Endodermal cell (in vitro differentiated cells): ENCODE measurements at regions not wholly inside any gene's neighbourhood (a gene's known extent, or its start where the extent isn't known, plus 50 kb on each side); places are given as distances from the start of the nearest gene placed in this dataset.

ENCODE experiments used
- DNase-seq: peaks from one replicate; pipeline ENCODE4 v3.0.0-alpha.2; 2017
- H3K27ac ChIP-seq: 2 replicates; pipeline ENCODE4 v1.5.1; 2013; ENCODE audit warnings: mild to moderate bottlenecking, low read depth, low read length, moderate library complexity
- H3K27me3 ChIP-seq: 2 replicates; pipeline ENCODE4 v1.6.1; 2013; ENCODE audit warnings: mild to moderate bottlenecking, low read length, moderate library complexity; ENCODE audit not compliant: insufficient read depth, control insufficient read depth, poor library complexity, severe bottlenecking
- H3K36me3 ChIP-seq: 2 replicates; pipeline ENCODE4 v1.7.0; 2013; ENCODE audit warnings: mild to moderate bottlenecking, low read length, moderate library complexity; ENCODE audit not compliant: control insufficient read depth, insufficient read depth
- H3K4me1 ChIP-seq: one replicate; pipeline ENCODE4 v1.7.0; 2013; ENCODE audit warnings: low read length; ENCODE audit not compliant: control insufficient read depth, insufficient read depth
- H3K4me3 ChIP-seq: 2 replicates; pipeline ENCODE4 v1.5.1; 2013; ENCODE audit warnings: mild to moderate bottlenecking, low read length, moderate library complexity
- H3K9ac ChIP-seq: 2 replicates; pipeline ENCODE4 v1.6.1; 2013; ENCODE audit warnings: mild to moderate bottlenecking, low read length, moderate library complexity; ENCODE audit not compliant: poor library complexity, severe bottlenecking; ENCODE audit errors: extremely low read depth
- H3K9me3 ChIP-seq: 2 replicates; pipeline ENCODE4 v1.6.1; 2013; ENCODE audit warnings: mild to moderate bottlenecking, low read length, moderate library complexity; ENCODE audit not compliant: control insufficient read depth
- H3K27ac Mint-ChIP-seq: 2 replicates; pipeline ENCODE4 v1.8.0; 2020; ENCODE audit warnings: mixed read lengths
- H3K27me3 Mint-ChIP-seq: 2 replicates; pipeline ENCODE4 v1.8.0; 2021; ENCODE audit warnings: mild to moderate bottlenecking, mixed read lengths; ENCODE audit not compliant: insufficient read depth
- H3K36me3 Mint-ChIP-seq: 2 replicates; pipeline ENCODE4 v1.8.0; 2020; ENCODE audit warnings: low read depth, mixed read lengths
- H3K4me1 Mint-ChIP-seq: 2 replicates; pipeline ENCODE4 v1.8.0; 2020; ENCODE audit warnings: mixed read lengths
- H3K4me3 Mint-ChIP-seq: 2 replicates; pipeline ENCODE4 v1.8.0; 2020; ENCODE audit warnings: mild to moderate bottlenecking, moderate library complexity, mixed read lengths
- H3K9me3 Mint-ChIP-seq: 2 replicates; pipeline ENCODE4 v1.8.0; 2020; ENCODE audit warnings: mild to moderate bottlenecking, mixed read lengths
- CTCF ChIP-seq: fragments of 200-600 bp; sonication (generic); conservative IDR thresholded peaks from 2 replicates; pipeline ENCODE4 v1.5.0; 2021; ENCODE audit warnings: antibody characterized with exemption, mild to moderate bottlenecking
- WGBS, 2 experiments: methylation state at CpG; one replicate each; pipeline versions ENCODE4 v1.1.5 to v1.1.7; 2013; ENCODE audit warnings: missing lambda C conversion rate in 2 of 2, mixed read lengths in 1 of 2; ENCODE audit not compliant: insufficient coverage in 1 of 2, insufficient read length in 1 of 2; 5-methylcytosine and 5-hydroxymethylcytosine counted together

GRCh38 chr10:2915412-2915811, 151.9 kb upstream of the PFKP start:
- 95 to 100% methylated on average over 5 to 11 of the region's 11 CpGs for WGBS, 2 experiments
- DNase-seq = no peak
- Mint-ChIP-seq H3K36me3 (no peaks in the 10 kb centered on the region), H3K9me3 (no peaks in the 10 kb centered on the region), H3K27me3 (no peaks in the 10 kb centered on the region), H3K4me1 (peaks cover 7% of the 10 kb centered on the region), H3K4me3 (no peak overlapping the region), H3K27ac (no peak overlapping the region)
- H3K9me3 ChIP-seq = no peaks in the 10 kb centered on the region
- no peaks in the 10 kb centered on the region for H3K27me3 ChIP-seq
- no peak overlapping the region for H3K4me3 ChIP-seq
- TF ChIP-seq CTCF = no peak
- H3K27ac ChIP-seq = no peak overlapping the region
- no peaks in the 10 kb centered on the region for H3K36me3 ChIP-seq
- H3K9ac ChIP-seq = no peak overlapping the region
- H3K4me1 ChIP-seq = no peaks in the 10 kb centered on the region

DNA sequence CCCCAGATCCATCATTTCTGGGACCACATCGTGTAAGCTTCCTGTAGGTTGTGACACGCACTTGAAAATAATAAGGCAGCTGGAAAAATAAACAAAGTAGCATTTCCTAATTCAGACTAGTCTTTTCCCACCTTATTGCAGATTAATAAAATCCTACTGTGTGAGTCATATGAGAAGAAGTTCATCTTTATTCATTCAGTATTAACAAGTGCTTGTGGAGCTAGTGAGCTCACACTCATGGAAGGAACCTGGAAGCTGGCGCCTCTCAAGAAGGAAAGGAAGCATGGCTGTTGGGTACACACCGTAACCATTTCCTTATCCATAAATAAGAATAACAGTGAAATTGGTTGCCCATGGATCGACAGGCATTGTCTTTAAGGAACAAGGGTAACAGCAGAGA, 152.6 kb upstream of the PFKP start:
- no peaks in the 10 kb centered on the region for H3K9me3 ChIP-seq
- H3K27ac ChIP-seq = no peak overlapping the region
- no peak overlapping the region for H3K27ac Mint-ChIP-seq
- no peaks in the 10 kb centered on the region for H3K4me1 ChIP-seq
- H3K27me3 ChIP-seq = no peaks in the 10 kb centered on the region
- no peaks in the 10 kb centered on the region for H3K9me3 Mint-ChIP-seq
- no peak overlapping the region for H3K4me3 Mint-ChIP-seq
- peaks cover 7% of the 10 kb centered on the region for H3K4me1 Mint-ChIP-seq
- no peak overlapping the region for H3K9ac ChIP-seq
- WGBS, 2 experiments = 97% methylated on average over 5 of the region's 5 CpGs; no CpG with 5 or more reads in 1 of the 2 experiments
- H3K27me3 Mint-ChIP-seq = no peaks in the 10 kb centered on the region
- H3K36me3 Mint-ChIP-seq = no peaks in the 10 kb centered on the region
- no peak for DNase-seq
- no peaks in the 10 kb centered on the region for H3K36me3 ChIP-seq
- H3K4me3 ChIP-seq = no peak overlapping the region
- no peak for TF ChIP-seq CTCF

DNA sequence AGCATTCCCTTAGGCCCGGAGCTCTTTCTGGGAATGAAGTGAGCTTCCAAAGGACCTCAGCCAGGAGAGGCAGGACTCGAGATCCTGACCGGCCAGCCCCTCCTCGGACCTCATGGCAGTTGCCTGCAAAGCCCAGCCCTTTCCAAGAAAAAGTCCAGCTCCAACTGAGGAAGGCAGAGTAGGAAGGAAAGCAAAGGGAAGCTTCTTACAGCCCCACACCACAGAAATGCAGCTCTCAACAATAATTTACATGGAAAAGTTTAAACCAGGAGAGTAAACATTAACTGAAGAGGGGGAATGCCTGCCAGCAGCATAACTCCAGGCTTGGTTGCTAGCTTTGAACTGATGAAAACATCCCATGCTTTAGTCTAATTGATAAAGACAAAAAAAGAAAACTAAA, 153.9 kb upstream of the PFKP start:
- DNase-seq = no peak
- Mint-ChIP-seq H3K9me3 (no peaks in the 10 kb centered on the region), H3K27ac (no peak overlapping the region), H3K4me3 (no peak overlapping the region), H3K36me3 (no peaks in the 10 kb centered on the region), H3K4me1 (peaks cover 11% of the 10 kb centered on the region), H3K27me3 (no peaks in the 10 kb centered on the region)
- Histone ChIP-seq H3K4me1 (no peaks in the 10 kb centered on the region), H3K4me3 (no peak overlapping the region), H3K27ac (no peak overlapping the region), H3K36me3 (no peaks in the 10 kb centered on the region), H3K27me3 (no peaks in the 10 kb centered on the region), H3K9ac (no peak overlapping the region), H3K9me3 (no peaks in the 10 kb centered on the region)
- WGBS, 2 experiments = 92% methylated on average over 4 of the region's 4 CpGs; no CpG with 5 or more reads in 1 of the 2 experiments
- no peak for TF ChIP-seq CTCF
